GM12891 (cell line): ENCODE measurements at regions not wholly inside any gene's neighbourhood (a gene's known extent, or its start where the extent isn't known, plus 50 kb on each side); places are given as distances from the start of the nearest gene placed in this dataset.

Source experiments
- POLR2A ChIP-seq: IDR thresholded peaks from 2 replicates; pipeline ENCODE4 v1.6.1; 2011; ENCODE audit warnings: low read depth, low read length, control low read depth
- POLR2AphosphoS5 ChIP-seq: IDR thresholded peaks from 2 replicates; pipeline ENCODE4 v1.6.1; 2011; ENCODE audit warnings: low read depth, low read length, control low read depth
- SPI1 ChIP-seq: IDR thresholded peaks from 2 replicates; pipeline ENCODE4 v1.6.1; 2011; ENCODE audit warnings: low read depth, low read length, control low read depth
- TAF1 ChIP-seq: IDR thresholded peaks from 2 replicates; pipeline ENCODE4 v1.6.1; 2011; ENCODE audit warnings: low read depth, low read length, control low read depth

- TF ChIP-seq POLR2A (no peak), POLR2AphosphoS5 (no peak), TAF1 (no peak), SPI1 (no peak)
Measured at GRCh38 chr7:86470763-86471162, 172.9 kb upstream of the GRM3 start.
